Bronchial epithelial cell (primary cell): ENCODE measurements at regions not wholly inside any gene's neighbourhood (a gene's known extent, or its start where the extent isn't known, plus 50 kb on each side); places are given as distances from the start of the nearest gene placed in this dataset.

Experiments used
- DNase-seq: peaks from one replicate; pipeline ENCODE4 v3.0.0-alpha.2; 2010; ENCODE audit warnings: low read depth
- FAIRE-seq: peaks from 2 replicates; lab custom pipeline; 2011; peaks lifted over from hg19 to GRCh38; lab: Jason Lieb, UNC
- H3K27me3 ChIP-seq: 2 replicates; pipeline ENCODE4 v1.5.1; 2011; ENCODE audit warnings: low read length; ENCODE audit not compliant: control insufficient read depth, insufficient read depth
- H3K36me3 ChIP-seq: 2 replicates; pipeline ENCODE4 v1.5.1; 2011; ENCODE audit warnings: low read length; ENCODE audit not compliant: control insufficient read depth, insufficient read depth
- H3K4me3 ChIP-seq: 2 replicates; pipeline ENCODE4 v1.5.1; 2011; ENCODE audit warnings: mild to moderate bottlenecking, low read depth, low read length, control low read depth
- CTCF ChIP-seq: IDR thresholded peaks from 2 replicates; pipeline ENCODE4 v1.5.1; 2011; ENCODE audit warnings: mild to moderate bottlenecking, moderate library complexity, low read length, control low read depth, inconsistent platforms; ENCODE audit not compliant: insufficient read depth, severe bottlenecking

GRCh38 chr1:25003457-25004190 is 73.5 kb upstream of the RUNX3 start:
- H3K27me3 ChIP-seq = peaks cover 12% of the 10 kb centered on the region
- no peak for DNase-seq
- no peak for TF ChIP-seq CTCF
- H3K36me3 ChIP-seq = no peaks in the 10 kb centered on the region
- FAIRE-seq = no peak
- H3K4me3 ChIP-seq = no peak overlapping the region

GRCh38 chr1:25003000-25003399 is 72.9 kb upstream of the RUNX3 start:
- DNase-seq (no peak), FAIRE-seq (peak; percentile 50)
- TF ChIP-seq CTCF = no peak
- Histone ChIP-seq H3K4me3 (no peak overlapping the region), H3K27me3 (peaks cover 12% of the 10 kb centered on the region), H3K36me3 (no peaks in the 10 kb centered on the region)

DNA sequence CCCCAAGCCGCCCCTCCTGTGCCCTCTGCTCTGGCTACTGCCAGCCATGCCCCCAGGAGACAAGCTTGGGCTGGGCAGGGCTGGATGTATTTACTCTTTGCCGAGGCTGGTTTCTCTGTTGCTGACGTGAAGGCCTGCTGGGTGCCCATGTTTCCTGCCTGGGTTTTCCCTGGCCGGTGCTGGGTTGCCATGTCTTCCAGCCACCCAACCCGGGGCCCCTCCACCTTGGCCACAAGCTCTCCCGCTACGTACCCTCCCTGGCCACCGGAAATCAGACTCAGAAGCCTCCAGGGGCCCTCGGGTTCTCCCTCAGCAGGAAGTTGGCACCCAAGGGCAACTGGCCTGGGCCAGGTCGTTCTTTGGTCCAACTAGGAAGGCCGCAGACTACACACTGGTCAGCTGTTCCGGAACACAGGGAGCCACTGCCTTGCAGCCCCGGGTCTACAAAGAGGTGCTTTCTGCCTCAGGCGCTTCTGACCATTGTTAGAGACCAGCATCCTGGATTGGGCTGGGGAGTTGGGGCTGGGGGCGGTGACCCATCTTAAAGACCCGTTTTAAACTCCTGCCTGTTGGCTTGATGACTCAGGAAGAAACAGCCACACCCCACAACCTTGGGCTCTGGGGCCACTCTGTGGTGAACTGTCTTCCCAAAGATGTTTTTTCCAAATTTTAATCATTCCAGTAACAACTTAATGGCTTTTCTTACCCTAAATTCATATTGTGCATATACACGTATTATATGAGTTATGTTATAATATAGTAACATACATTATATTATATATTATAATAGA is 71.2 kb upstream of the RUNX3 start:
- no peak for TF ChIP-seq CTCF
- DNase-seq = no peak
- H3K27me3 ChIP-seq = peaks cover 7% of the 10 kb centered on the region
- no peak overlapping the region for H3K4me3 ChIP-seq
- FAIRE-seq = no peak
- no peaks in the 10 kb centered on the region for H3K36me3 ChIP-seq

DNA sequence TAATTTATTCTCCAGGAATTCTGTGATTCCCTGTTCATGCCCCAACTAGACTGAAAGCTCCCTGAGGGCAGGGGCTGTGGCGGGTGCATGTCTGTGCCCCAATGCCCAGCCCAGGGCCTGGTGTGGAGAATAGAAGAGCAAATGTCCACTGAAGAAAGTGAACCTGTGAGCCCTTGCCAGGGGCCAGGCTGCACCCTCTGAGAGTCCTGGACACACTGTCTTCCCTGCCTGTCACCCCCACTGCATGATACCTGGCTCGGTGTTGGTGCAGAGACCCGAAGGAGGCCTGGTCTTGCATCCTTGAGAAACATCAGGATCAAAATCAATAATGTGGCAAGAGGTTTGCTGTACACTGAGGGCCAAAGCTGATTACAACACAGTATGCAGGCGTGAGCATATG is 69.8 kb upstream of the RUNX3 start:
- no peaks in the 10 kb centered on the region for H3K36me3 ChIP-seq
- no peak for TF ChIP-seq CTCF
- no peak overlapping the region for H3K4me3 ChIP-seq
- DNase-seq (no peak), FAIRE-seq (no peak)
- H3K27me3 ChIP-seq = no peaks in the 10 kb centered on the region

DNA sequence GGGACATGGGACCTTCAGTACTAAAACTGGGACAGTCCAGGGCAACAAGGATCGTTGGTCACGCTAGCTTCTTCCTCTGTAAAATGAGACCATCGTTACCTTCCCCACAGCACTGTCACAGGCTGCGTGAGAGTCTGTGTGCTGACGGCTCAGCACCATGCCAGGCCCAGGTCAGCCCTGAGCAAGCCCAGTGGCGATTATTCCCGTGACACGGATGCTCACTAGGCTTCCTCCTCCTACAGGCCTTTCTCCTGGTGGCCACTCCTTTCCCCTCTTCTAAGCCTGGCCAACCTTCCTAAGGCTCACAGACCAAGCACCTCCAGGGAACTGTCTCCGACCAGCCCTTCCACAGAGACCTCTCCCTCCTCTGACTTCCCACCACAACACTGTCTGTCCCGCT is 69.3 kb upstream of the RUNX3 start:
- FAIRE-seq (no peak), DNase-seq (no peak)

More for the DNA sequence above, 69.3 kb upstream of the RUNX3 start:
- no peak for TF ChIP-seq CTCF
- Histone ChIP-seq H3K36me3 (no peaks in the 10 kb centered on the region), H3K27me3 (no peaks in the 10 kb centered on the region), H3K4me3 (no peak overlapping the region)
